ENCODE measurements at regions not wholly inside any gene's neighbourhood (a gene's known extent, or its start where the extent isn't known, plus 50 kb on each side); places are given as distances from the start of the nearest gene placed in this dataset.

GRCh38 chr14:98935921-98936320 lies 336.1 kb downstream of the BCL11B start:
- H2AFZ ChIP-seq (ENCODE audit: insufficient read depth, low read length, poor library complexity), result no peak overlapping the region
- H4K12ac ChIP-seq (ENCODE audit: low read depth, low read length), result no peak overlapping the region
- no peak for DNase-seq
- no peaks in the 10 kb centered on the region for H3K27me3 ChIP-seq (ENCODE audit: insufficient read depth, low read length)
- no peak overlapping the region for H3K4me3 ChIP-seq (ENCODE audit: low read depth, low read length)
- H3K36me3 ChIP-seq (ENCODE audit: control insufficient read depth in 1 of 2, insufficient read depth in 2 of 2, low read length in 2 of 2), result no peaks in the 10 kb centered on the region
- H3K4me1 ChIP-seq (ENCODE audit: control insufficient read depth in 1 of 2, insufficient read depth in 2 of 2, low read length in 2 of 2), result no peaks in the 10 kb centered on the region
- H3K9me3 ChIP-seq (ENCODE audit: insufficient read depth, low read depth, low read length), result no peaks in the 10 kb centered on the region
- H3K4me2 ChIP-seq (ENCODE audit: low read length), result no peak overlapping the region
- H4K8ac ChIP-seq (ENCODE audit: low read depth, low read length), result no peak overlapping the region
- no peak overlapping the region for H3K14ac ChIP-seq (ENCODE audit: low read length)
- no peak overlapping the region for H2BK120ac ChIP-seq (ENCODE audit: insufficient read depth, low read length, poor library complexity)
- H2BK12ac ChIP-seq (ENCODE audit: low read length), result no peak overlapping the region
- no peak overlapping the region for H3K27ac ChIP-seq (ENCODE audit: low read depth, low read length)
- no peak overlapping the region for H2AK5ac ChIP-seq (ENCODE audit: low read length)
- H3K18ac ChIP-seq (ENCODE audit: low read length), result no peak overlapping the region
- H3K79me1 ChIP-seq (ENCODE audit: low read length), result no peaks in the 10 kb centered on the region
- H4K91ac ChIP-seq (ENCODE audit: low read depth, low read length), result no peak overlapping the region
- H3K4ac ChIP-seq (ENCODE audit: low read depth, low read length), result no peak overlapping the region
- H3K23ac ChIP-seq (ENCODE audit: low read length), result no peak overlapping the region
- no peak overlapping the region for H2BK5ac ChIP-seq (ENCODE audit: low read depth, low read length, poor library complexity)
- no CpG with 5 or more reads among the region's 9 CpGs for WGBS (ENCODE audit: extremely low coverage, insufficient coverage, insufficient read length)
- H3K79me2 ChIP-seq (ENCODE audit: control insufficient read depth, insufficient read depth, low read length, poor library complexity), result no peaks in the 10 kb centered on the region
- H3K9ac ChIP-seq (ENCODE audit: low read length), result no peak overlapping the region

- Histone ChIP-seq H3K18ac (ENCODE audit: low read length) (no peak overlapping the region), H3K4ac (ENCODE audit: low read depth, low read length) (no peak overlapping the region), H3K9ac (ENCODE audit: low read length) (no peak overlapping the region), H3K27ac (ENCODE audit: low read depth, low read length) (no peak overlapping the region), H3K36me3 (ENCODE audit: control insufficient read depth in 1 of 2, insufficient read depth in 2 of 2, low read length in 2 of 2) (no peaks in the 10 kb centered on the region), H3K79me1 (ENCODE audit: low read length) (no peaks in the 10 kb centered on the region), H4K91ac (ENCODE audit: low read depth, low read length) (no peak overlapping the region), H3K4me2 (ENCODE audit: low read length) (no peak overlapping the region), H2BK12ac (ENCODE audit: low read length) (no peak overlapping the region), H2AFZ (ENCODE audit: insufficient read depth, low read length, poor library complexity) (no peak overlapping the region), H2AK5ac (ENCODE audit: low read length) (no peak overlapping the region), H3K79me2 (ENCODE audit: control insufficient read depth, insufficient read depth, low read length, poor library complexity) (no peaks in the 10 kb centered on the region), H3K4me1 (ENCODE audit: control insufficient read depth in 1 of 2, insufficient read depth in 2 of 2, low read length in 2 of 2) (no peaks in the 10 kb centered on the region), H2BK120ac (ENCODE audit: insufficient read depth, low read length, poor library complexity) (no peak overlapping the region), H3K4me3 (ENCODE audit: low read depth, low read length) (no peak overlapping the region), H3K14ac (ENCODE audit: low read length) (no peak overlapping the region), H3K27me3 (ENCODE audit: insufficient read depth, low read length) (no peaks in the 10 kb centered on the region), H3K9me3 (ENCODE audit: insufficient read depth, low read depth, low read length) (no peaks in the 10 kb centered on the region), H3K23ac (ENCODE audit: low read length) (no peak overlapping the region), H4K8ac (ENCODE audit: low read depth, low read length) (no peak overlapping the region), H2BK5ac (ENCODE audit: low read depth, low read length, poor library complexity) (no peak overlapping the region), H4K12ac (ENCODE audit: low read depth, low read length) (no peak overlapping the region)
- no CpG with 5 or more reads among the region's 1 CpG for WGBS (ENCODE audit: extremely low coverage, insufficient coverage, insufficient read length)
- DNase-seq, result no peak
These were observed 335.0 kb downstream of the BCL11B start for GRCh38 chr14:98937021-98937420.

- H3K14ac ChIP-seq (ENCODE audit: low read length), result no peak overlapping the region
- no peaks in the 10 kb centered on the region for H3K79me1 ChIP-seq (ENCODE audit: low read length)
- no peak overlapping the region for H2BK120ac ChIP-seq (ENCODE audit: insufficient read depth, low read length, poor library complexity)
- H3K23ac ChIP-seq (ENCODE audit: low read length), result no peak overlapping the region
- H3K9me3 ChIP-seq (ENCODE audit: insufficient read depth, low read depth, low read length), result no peaks in the 10 kb centered on the region
- no peak overlapping the region for H3K4me3 ChIP-seq (ENCODE audit: low read depth, low read length)
- H3K18ac ChIP-seq (ENCODE audit: low read length), result no peak overlapping the region
- no peak overlapping the region for H2AFZ ChIP-seq (ENCODE audit: insufficient read depth, low read length, poor library complexity)
- no peak overlapping the region for H2BK5ac ChIP-seq (ENCODE audit: low read depth, low read length, poor library complexity)
- no peak overlapping the region for H2AK5ac ChIP-seq (ENCODE audit: low read length)
- no peak overlapping the region for H3K9ac ChIP-seq (ENCODE audit: low read length)
- H3K4me2 ChIP-seq (ENCODE audit: low read length), result no peak overlapping the region
- no peaks in the 10 kb centered on the region for H3K27me3 ChIP-seq (ENCODE audit: insufficient read depth, low read length)
- H3K4me1 ChIP-seq (ENCODE audit: control insufficient read depth in 1 of 2, insufficient read depth in 2 of 2, low read length in 2 of 2), result no peaks in the 10 kb centered on the region
- H4K12ac ChIP-seq (ENCODE audit: low read depth, low read length), result no peak overlapping the region
- no peak overlapping the region for H3K27ac ChIP-seq (ENCODE audit: low read depth, low read length)
- no peak for DNase-seq
- no CpG with 5 or more reads among the region's 6 CpGs for WGBS (ENCODE audit: extremely low coverage, insufficient coverage, insufficient read length)
- H4K91ac ChIP-seq (ENCODE audit: low read depth, low read length), result no peak overlapping the region
- no peak overlapping the region for H3K4ac ChIP-seq (ENCODE audit: low read depth, low read length)
- H3K36me3 ChIP-seq (ENCODE audit: control insufficient read depth in 1 of 2, insufficient read depth in 2 of 2, low read length in 2 of 2), result no peaks in the 10 kb centered on the region
- no peak overlapping the region for H4K8ac ChIP-seq (ENCODE audit: low read depth, low read length)
- H2BK12ac ChIP-seq (ENCODE audit: low read length), result no peak overlapping the region
- H3K79me2 ChIP-seq (ENCODE audit: control insufficient read depth, insufficient read depth, low read length, poor library complexity), result no peaks in the 10 kb centered on the region
These were observed 334.1 kb downstream of the BCL11B start for GRCh38 chr14:98937712-98938505.

- H2AK5ac ChIP-seq (ENCODE audit: low read length), result no peak overlapping the region
- H4K8ac ChIP-seq (ENCODE audit: low read depth, low read length), result no peak overlapping the region
- no peaks in the 10 kb centered on the region for H3K9me3 ChIP-seq (ENCODE audit: insufficient read depth, low read depth, low read length)
- H2BK12ac ChIP-seq (ENCODE audit: low read length), result no peak overlapping the region
- H3K9ac ChIP-seq (ENCODE audit: low read length), result no peak overlapping the region
- no peaks in the 10 kb centered on the region for H3K79me1 ChIP-seq (ENCODE audit: low read length)
- WGBS (ENCODE audit: extremely low coverage, insufficient coverage, insufficient read length), result no CpG with 5 or more reads among the region's 5 CpGs
- DNase-seq, result no peak
- no peak overlapping the region for H3K14ac ChIP-seq (ENCODE audit: low read length)
- H3K36me3 ChIP-seq (ENCODE audit: control insufficient read depth in 1 of 2, insufficient read depth in 2 of 2, low read length in 2 of 2), result no peaks in the 10 kb centered on the region
- H2BK120ac ChIP-seq (ENCODE audit: insufficient read depth, low read length, poor library complexity), result no peak overlapping the region
- no peak overlapping the region for H3K23ac ChIP-seq (ENCODE audit: low read length)
- no peak overlapping the region for H3K4ac ChIP-seq (ENCODE audit: low read depth, low read length)
- no peaks in the 10 kb centered on the region for H3K4me1 ChIP-seq (ENCODE audit: control insufficient read depth in 1 of 2, insufficient read depth in 2 of 2, low read length in 2 of 2)
- no peak overlapping the region for H2AFZ ChIP-seq (ENCODE audit: insufficient read depth, low read length, poor library complexity)
- H2BK5ac ChIP-seq (ENCODE audit: low read depth, low read length, poor library complexity), result no peak overlapping the region
- H3K27me3 ChIP-seq (ENCODE audit: insufficient read depth, low read length), result no peaks in the 10 kb centered on the region
- H3K27ac ChIP-seq (ENCODE audit: low read depth, low read length), result no peak overlapping the region
- no peak overlapping the region for H4K91ac ChIP-seq (ENCODE audit: low read depth, low read length)
- no peak overlapping the region for H4K12ac ChIP-seq (ENCODE audit: low read depth, low read length)
- H3K79me2 ChIP-seq (ENCODE audit: control insufficient read depth, insufficient read depth, low read length, poor library complexity), result no peaks in the 10 kb centered on the region
- no peak overlapping the region for H3K18ac ChIP-seq (ENCODE audit: low read length)
- no peak overlapping the region for H3K4me2 ChIP-seq (ENCODE audit: low read length)
- H3K4me3 ChIP-seq (ENCODE audit: low read depth, low read length), result no peak overlapping the region
These were observed 331.1 kb downstream of the BCL11B start for GRCh38 chr14:98940693-98941437.
